IMR-90 (cell line): ENCODE measurements at regions not wholly inside any gene's neighbourhood (a gene's known extent, or its start where the extent isn't known, plus 50 kb on each side); places are given as distances from the start of the nearest gene placed in this dataset.

Source experiments
- ATAC-seq: fragments of 200-7000 bp; cut with Tn5 transposase; 2 replicates; pipeline ENCODE4 v1.9.1; 2020; ENCODE audit warnings: low read depth, mild to moderate bottlenecking, moderate library complexity
- BruUV-seq: library from RNA; stranded (reverse); fragments of 400-500 nt; replicated peaks from 2 replicates; lab custom pipeline; 2021; lab: Mats Ljungman, UMichigan
- CTCF ChIA-PET: fragments of 300-600 bp; formaldehyde crosslinking; extraction: SDS; loops from one replicate; lab custom pipeline; 2021; ENCODE audit warnings: antibody characterized with exemption; lab: Yijun Ruan, JAX
- POLR2A ChIA-PET: fragments of 300-600 bp; sonication (Branson Sonifier 250); formaldehyde crosslinking; loops from one replicate; lab custom pipeline; 2022; ENCODE audit warnings: antibody characterized with exemption; ENCODE audit not compliant: unreplicated experiment; lab: Charles Lee
- DNase-seq: peaks from one replicate; pipeline ENCODE4 v3.0.0; 2013
- H2AFZ ChIP-seq: replicated peaks from 2 replicates; pipeline ENCODE3; 2013; ENCODE audit warnings: low read length, mild to moderate bottlenecking; ENCODE audit not compliant: poor library complexity
- H2AK5ac ChIP-seq: 2 replicates; pipeline ENCODE4 v1.6.1; 2013; ENCODE audit warnings: low read depth, low read length, inconsistent platforms
- H2AK9ac ChIP-seq: replicated peaks from 2 replicates; pipeline ENCODE3; 2013; ENCODE audit warnings: mild to moderate bottlenecking, low read depth, low read length, moderate library complexity; ENCODE audit not compliant: poor library complexity
- H2BK120ac ChIP-seq: 2 replicates; pipeline ENCODE4 v1.6.1; 2013; ENCODE audit warnings: low read depth, low read length, inconsistent platforms
- H2BK15ac ChIP-seq: 3 replicates; pipeline ENCODE4 v1.6.1; 2013; ENCODE audit warnings: low read depth, low read length, inconsistent platforms
- H2BK20ac ChIP-seq: 2 replicates; pipeline ENCODE4 v1.6.1; 2013; ENCODE audit warnings: low read depth, mild to moderate bottlenecking, inconsistent platforms, low read length, moderate library complexity
- H2BK5ac ChIP-seq: 2 replicates; pipeline ENCODE4 v1.6.1; 2013; ENCODE audit warnings: mild to moderate bottlenecking, low read depth, low read length, inconsistent platforms; ENCODE audit not compliant: poor library complexity, severe bottlenecking
- H3K14ac ChIP-seq: replicated peaks from 2 replicates; pipeline ENCODE4 v1.6.1; 2013; ENCODE audit warnings: low read depth, low read length, inconsistent platforms
- H3K18ac ChIP-seq: 2 replicates; pipeline ENCODE4 v1.6.1; 2013; ENCODE audit warnings: low read depth, low read length, control low read depth
- H3K23ac ChIP-seq: 2 replicates; pipeline ENCODE4 v1.6.1; 2013; ENCODE audit warnings: low read depth, low read length, inconsistent platforms
- H3K27ac ChIP-seq: 2 replicates; pipeline ENCODE4 v1.5.1; 2013; ENCODE audit warnings: mild to moderate bottlenecking, control low read depth, low read length; ENCODE audit not compliant: insufficient read depth
- H3K27me3 ChIP-seq: 2 replicates; pipeline ENCODE4 v1.6.1; 2013; ENCODE audit warnings: low read length; ENCODE audit not compliant: control insufficient read depth, insufficient read depth
- H3K36me3 ChIP-seq: 2 replicates; pipeline ENCODE4 v1.6.1; 2013; ENCODE audit warnings: low read length, mixed read lengths; ENCODE audit not compliant: control insufficient read depth, insufficient read depth
- H3K4ac ChIP-seq: 2 replicates; pipeline ENCODE4 v1.6.1; 2013; ENCODE audit warnings: low read depth, low read length, inconsistent platforms
- H3K4me1 ChIP-seq: 2 replicates; pipeline ENCODE4 v1.6.1; 2013; ENCODE audit warnings: low read length, mixed read lengths; ENCODE audit not compliant: control insufficient read depth, insufficient read depth
- H3K4me2 ChIP-seq: 2 replicates; pipeline ENCODE4 v1.6.1; 2013; ENCODE audit warnings: low read depth, mild to moderate bottlenecking, control low read depth, low read length, moderate library complexity
- H3K4me3 ChIP-seq: 2 replicates; pipeline ENCODE4 v1.5.1; 2013; ENCODE audit warnings: low read depth, mild to moderate bottlenecking, control low read depth, low read length, moderate library complexity; ENCODE audit not compliant: insufficient read depth
- H3K56ac ChIP-seq: 2 replicates; pipeline ENCODE4 v1.6.1; 2013; ENCODE audit warnings: low read length, inconsistent platforms; ENCODE audit not compliant: insufficient read depth; ENCODE audit errors: extremely low read depth
- H3K79me1 ChIP-seq, 2 experiments: 2 replicates each; pipeline ENCODE4 v1.6.1; 2013; ENCODE audit warnings: low read length in 2 of 2, inconsistent platforms in 1 of 2, low read depth in 1 of 2
- H3K9ac ChIP-seq: 2 replicates; pipeline ENCODE4 v1.6.1; 2013; ENCODE audit warnings: low read depth, low read length, control low read depth
- H3K9me1 ChIP-seq: 2 replicates; pipeline ENCODE4 v1.6.1; 2013; ENCODE audit warnings: low read length, inconsistent platforms; ENCODE audit not compliant: insufficient read depth
- H3K9me3 ChIP-seq: 2 replicates; pipeline ENCODE4 v1.6.1; 2013; ENCODE audit warnings: low read length; ENCODE audit not compliant: control insufficient read depth, insufficient read depth
- H4K20me1 ChIP-seq: 2 replicates; pipeline ENCODE4 v1.6.1; 2013; ENCODE audit warnings: low read length, inconsistent platforms; ENCODE audit not compliant: insufficient read depth
- H4K5ac ChIP-seq: 2 replicates; pipeline ENCODE4 v1.6.1; 2013; ENCODE audit warnings: mild to moderate bottlenecking, low read depth, low read length, control low read depth
- H4K8ac ChIP-seq, 2 experiments: 2 replicates each; pipeline ENCODE4 v1.6.1; 2013; ENCODE audit warnings: low read depth in 2 of 2, low read length in 2 of 2, control low read depth in 1 of 2, inconsistent platforms in 1 of 2
- H4K91ac ChIP-seq: 2 replicates; pipeline ENCODE4 v1.6.1; 2013; ENCODE audit warnings: low read depth, low read length, inconsistent platforms; ENCODE audit not compliant: insufficient read depth
- BHLHE40 ChIP-seq: fragments of 150-350 bp; IDR thresholded peaks from 2 replicates; pipeline ENCODE4 v1.6.1; 2016; ENCODE audit warnings: mild to moderate bottlenecking, low read depth, low read length
- CEBPB ChIP-seq: IDR thresholded peaks from 2 replicates; pipeline ENCODE4 v1.6.1; 2012; ENCODE audit warnings: low read depth, low read length, improper control_type of control experiment
- CHD1 ChIP-seq: IDR thresholded peaks from 2 replicates; pipeline ENCODE4 v1.6.1; 2012; ENCODE audit warnings: low read depth, low read length, improper control_type of control experiment
- CTCF ChIP-seq: conservative IDR thresholded peaks from 2 replicates; pipeline ENCODE4 v1.5.1; 2012; ENCODE audit warnings: mild to moderate bottlenecking, low read depth, low read length, improper control_type of control experiment
- ELK1 ChIP-seq: fragments of 150-350 bp; IDR thresholded peaks from 2 replicates; pipeline ENCODE4 v1.6.1; 2016; ENCODE audit warnings: low read depth, mild to moderate bottlenecking, low read length, moderate library complexity, borderline replicate concordance
- FOS ChIP-seq: fragments of 150-350 bp; IDR thresholded peaks from 2 replicates; pipeline ENCODE4 v1.6.1; 2016; ENCODE audit warnings: low read depth, low read length
- MAFK ChIP-seq: IDR thresholded peaks from 2 replicates; pipeline ENCODE4 v1.6.1; 2012; ENCODE audit warnings: low read depth, low read length, improper control_type of control experiment
- MAZ ChIP-seq: IDR thresholded peaks from 2 replicates; pipeline ENCODE4 v1.6.1; 2012; ENCODE audit warnings: low read depth, mild to moderate bottlenecking, low read length, improper control_type of control experiment, moderate library complexity, borderline replicate concordance
- MXI1 ChIP-seq: IDR thresholded peaks from 2 replicates; pipeline ENCODE4 v1.6.1; 2012; ENCODE audit warnings: low read depth, mild to moderate bottlenecking, low read length, moderate library complexity, borderline replicate concordance
- NFE2L2 ChIP-seq: fragments of 150-350 bp; IDR thresholded peaks from 2 replicates; pipeline ENCODE4 v1.6.1; 2016; ENCODE audit warnings: low read depth, mild to moderate bottlenecking, low read length
- POLR2A ChIP-seq: IDR thresholded peaks from 2 replicates; pipeline ENCODE4 v1.6.1; 2012; ENCODE audit warnings: mild to moderate bottlenecking, low read depth, low read length
- RAD21 ChIP-seq: IDR thresholded peaks from 2 replicates; pipeline ENCODE4 v1.6.1; 2012; ENCODE audit warnings: low read length, improper control_type of control experiment
- RCOR1 ChIP-seq: IDR thresholded peaks from 2 replicates; pipeline ENCODE4 v1.6.1; 2012; ENCODE audit warnings: mild to moderate bottlenecking, low read length, improper control_type of control experiment; ENCODE audit not compliant: insufficient replicate concordance
- RFX5 ChIP-seq: IDR thresholded peaks from 2 replicates; pipeline ENCODE4 v1.8.0; 2012; ENCODE audit warnings: low read depth, mild to moderate bottlenecking, low read length, moderate library complexity
- SMC3 ChIP-seq: fragments of 150-350 bp; IDR thresholded peaks from 2 replicates; pipeline ENCODE4 v1.6.1; 2016; ENCODE audit warnings: low read depth, mild to moderate bottlenecking, antibody characterized with exemption, low read length, moderate library complexity
- WGBS, 2 experiments: methylation state at CpG; one replicate each; pipeline versions ENCODE4 v1.1.5 to v1.1.7; 2013; ENCODE audit warnings: missing lambda C conversion rate in 2 of 2; ENCODE audit not compliant: insufficient read length in 1 of 2; ENCODE audit errors: extremely low coverage in 2 of 2; 5-methylcytosine and 5-hydroxymethylcytosine counted together
- dilution Hi-C: fragments of 300-500 bp; cut with HindIII; formaldehyde crosslinking; loops from one replicate; pipeline ENCODE4 v1.14.3; 2018; ENCODE audit warnings: low sequenced_read_pairs; ENCODE audit not compliant: unreplicated experiment
- in situ Hi-C: fragments of 300-500 bp; cut with MboI; formaldehyde crosslinking; loops from 3 replicates; pipeline ENCODE4 v1.14.3; 2019; ENCODE audit warnings: low sequenced_read_pairs, inconsistent platforms, mixed read lengths
- intact Hi-C: fragments of 100-400 bp; cut with micrococcal nuclease; formaldehyde crosslinking; loops from 2 replicates; pipeline ENCODE4 v1.10.0; 2022

GRCh38 chr3:152902141-152902669 is 67.3 kb downstream of the P2RY1 start:
- Histone ChIP-seq H2AK5ac (no peak overlapping the region), H3K36me3 (no peaks in the 10 kb centered on the region), H4K91ac (no peak overlapping the region), H4K8ac (no peak overlapping the region), H3K4me1 (no peaks in the 10 kb centered on the region), H2AK9ac (no peak overlapping the region), H3K14ac (no peak overlapping the region), H2BK120ac (no peak overlapping the region), H3K79me1 (no peaks in the 10 kb centered on the region), H4K20me1 (no peaks in the 10 kb centered on the region), H3K4me2 (no peak overlapping the region), H2BK20ac (no peak overlapping the region), H2BK15ac (no peak overlapping the region), H3K9ac (no peak overlapping the region), H3K18ac (no peak overlapping the region), H3K4me3 (no peak overlapping the region), H2AFZ (no peak overlapping the region), H3K27me3 (no peaks in the 10 kb centered on the region), H3K4ac (no peak overlapping the region), H4K5ac (no peak overlapping the region), H3K9me1 (no peaks in the 10 kb centered on the region), H3K23ac (no peak overlapping the region), H3K9me3 (no peaks in the 10 kb centered on the region), H3K27ac (no peak overlapping the region), H3K56ac (no peak overlapping the region), H2BK5ac (no peak overlapping the region)
- dilution Hi-C loops (no loop called here), in situ Hi-C loops (no loop called here), intact Hi-C loops (no loop called here)
- WGBS, 2 experiments, result no CpG with 5 or more reads among the region's 2 CpGs
- no TSS peak for BruUV-seq
- ChIA-PET POLR2A (no interaction called here), CTCF (no interaction called here)
- DNase-seq (no peak), ATAC-seq (no peak)
- no peak for TF ChIP-seq CHD1
- TF ChIP-seq POLR2A, result no peak
- no peak for TF ChIP-seq RCOR1
- no peak for TF ChIP-seq MXI1
- TF ChIP-seq ELK1, result no peak
- no peak for TF ChIP-seq RFX5
- no peak for TF ChIP-seq CTCF
- no peak for TF ChIP-seq NFE2L2
- TF ChIP-seq BHLHE40, result no peak
- TF ChIP-seq MAFK, result no peak
- TF ChIP-seq RAD21, result no peak
- TF ChIP-seq SMC3, result no peak
- TF ChIP-seq MAZ, result no peak
- no peak for TF ChIP-seq CEBPB
- no peak for TF ChIP-seq FOS
